Endodermal cell (in vitro differentiated cells): ENCODE measurements at regions not wholly inside any gene's neighbourhood (a gene's known extent, or its start where the extent isn't known, plus 50 kb on each side); places are given as distances from the start of the nearest gene placed in this dataset.

ENCODE experiments used
- DNase-seq: peaks from one replicate; pipeline ENCODE4 v3.0.0-alpha.2; 2017
- H3K27ac ChIP-seq: 2 replicates; pipeline ENCODE4 v1.5.1; 2013; ENCODE audit warnings: mild to moderate bottlenecking, low read depth, low read length, moderate library complexity
- H3K27me3 ChIP-seq: 2 replicates; pipeline ENCODE4 v1.6.1; 2013; ENCODE audit warnings: mild to moderate bottlenecking, low read length, moderate library complexity; ENCODE audit not compliant: insufficient read depth, control insufficient read depth, poor library complexity, severe bottlenecking
- H3K36me3 ChIP-seq: 2 replicates; pipeline ENCODE4 v1.7.0; 2013; ENCODE audit warnings: mild to moderate bottlenecking, low read length, moderate library complexity; ENCODE audit not compliant: control insufficient read depth, insufficient read depth
- H3K4me1 ChIP-seq: one replicate; pipeline ENCODE4 v1.7.0; 2013; ENCODE audit warnings: low read length; ENCODE audit not compliant: control insufficient read depth, insufficient read depth
- H3K4me3 ChIP-seq: 2 replicates; pipeline ENCODE4 v1.5.1; 2013; ENCODE audit warnings: mild to moderate bottlenecking, low read length, moderate library complexity
- H3K9ac ChIP-seq: 2 replicates; pipeline ENCODE4 v1.6.1; 2013; ENCODE audit warnings: mild to moderate bottlenecking, low read length, moderate library complexity; ENCODE audit not compliant: poor library complexity, severe bottlenecking; ENCODE audit errors: extremely low read depth
- H3K9me3 ChIP-seq: 2 replicates; pipeline ENCODE4 v1.6.1; 2013; ENCODE audit warnings: mild to moderate bottlenecking, low read length, moderate library complexity; ENCODE audit not compliant: control insufficient read depth
- H3K27ac Mint-ChIP-seq: 2 replicates; pipeline ENCODE4 v1.8.0; 2020; ENCODE audit warnings: mixed read lengths
- H3K27me3 Mint-ChIP-seq: 2 replicates; pipeline ENCODE4 v1.8.0; 2021; ENCODE audit warnings: mild to moderate bottlenecking, mixed read lengths; ENCODE audit not compliant: insufficient read depth
- H3K36me3 Mint-ChIP-seq: 2 replicates; pipeline ENCODE4 v1.8.0; 2020; ENCODE audit warnings: low read depth, mixed read lengths
- H3K4me1 Mint-ChIP-seq: 2 replicates; pipeline ENCODE4 v1.8.0; 2020; ENCODE audit warnings: mixed read lengths
- H3K4me3 Mint-ChIP-seq: 2 replicates; pipeline ENCODE4 v1.8.0; 2020; ENCODE audit warnings: mild to moderate bottlenecking, moderate library complexity, mixed read lengths
- H3K9me3 Mint-ChIP-seq: 2 replicates; pipeline ENCODE4 v1.8.0; 2020; ENCODE audit warnings: mild to moderate bottlenecking, mixed read lengths
- CTCF ChIP-seq: fragments of 200-600 bp; sonication (generic); conservative IDR thresholded peaks from 2 replicates; pipeline ENCODE4 v1.5.0; 2021; ENCODE audit warnings: antibody characterized with exemption, mild to moderate bottlenecking
- WGBS, 2 experiments: methylation state at CpG; one replicate each; pipeline versions ENCODE4 v1.1.5 to v1.1.7; 2013; ENCODE audit warnings: missing lambda C conversion rate in 2 of 2, mixed read lengths in 1 of 2; ENCODE audit not compliant: insufficient coverage in 1 of 2, insufficient read length in 1 of 2; 5-methylcytosine and 5-hydroxymethylcytosine counted together

GRCh38 chr18:5040476-5040875 is 156.6 kb downstream of the AKAIN1 start:
- no peak for TF ChIP-seq CTCF
- peaks cover 19% of the 10 kb centered on the region for H3K4me1 Mint-ChIP-seq

GRCh38 chr18:5036523-5036922 is 160.5 kb downstream of the AKAIN1 start:
- peaks cover 23% of the 10 kb centered on the region for H3K27me3 Mint-ChIP-seq
- H3K9me3 Mint-ChIP-seq = peaks cover 26% of the 10 kb centered on the region
- Histone ChIP-seq H3K4me3 (no peak overlapping the region), H3K4me1 (peaks cover 2% of the 10 kb centered on the region), H3K27me3 (peaks cover 10% of the 10 kb centered on the region), H3K36me3 (no peaks in the 10 kb centered on the region), H3K9ac (no peak overlapping the region), H3K9me3 (peaks cover 13% of the 10 kb centered on the region), H3K27ac (no peak overlapping the region)
- TF ChIP-seq CTCF = peak; percentile 55
- no peak overlapping the region for H3K4me3 Mint-ChIP-seq
- peaks cover 19% of the 10 kb centered on the region for H3K4me1 Mint-ChIP-seq
- H3K27ac Mint-ChIP-seq = no peak overlapping the region
- peak; percentile 49 for DNase-seq
- H3K36me3 Mint-ChIP-seq = no peaks in the 10 kb centered on the region

More at GRCh38 chr18:5040476-5040875, 156.6 kb downstream of the AKAIN1 start:
- Histone ChIP-seq H3K4me3 (no peak overlapping the region), H3K27ac (no peak overlapping the region), H3K9ac (no peak overlapping the region), H3K27me3 (peaks cover 10% of the 10 kb centered on the region), H3K36me3 (no peaks in the 10 kb centered on the region), H3K4me1 (peaks cover 2% of the 10 kb centered on the region), H3K9me3 (no peaks in the 10 kb centered on the region)
- no peak for DNase-seq
- WGBS, 2 experiments = 87 to 97% methylated on average over 3 of the region's 3 CpGs
- Mint-ChIP-seq H3K4me3 (no peak overlapping the region), H3K27ac (no peak overlapping the region), H3K27me3 (peaks cover 28% of the 10 kb centered on the region), H3K9me3 (peaks cover 9% of the 10 kb centered on the region), H3K36me3 (no peaks in the 10 kb centered on the region)

DNA sequence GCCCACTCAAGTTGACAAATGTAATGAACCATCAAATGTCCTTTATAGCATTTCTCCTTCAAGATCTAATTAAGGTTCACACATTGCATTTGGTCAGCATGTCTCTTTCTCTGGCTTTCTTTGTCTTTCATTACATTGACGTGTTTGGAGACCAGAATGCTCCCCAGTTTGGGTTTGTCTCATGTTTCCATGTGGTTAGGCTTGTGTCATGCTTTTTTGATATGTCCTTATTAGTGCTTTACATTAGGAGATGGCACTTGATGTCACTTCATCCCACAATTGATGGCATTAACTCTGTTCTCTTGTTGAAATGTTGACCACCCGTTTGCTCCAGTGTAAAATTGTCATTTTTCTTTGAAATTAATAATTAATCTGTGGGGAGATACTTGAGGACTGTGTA is 165.8 kb downstream of the AKAIN1 start:
- Mint-ChIP-seq H3K4me3 (no peak overlapping the region), H3K4me1 (peaks cover 15% of the 10 kb centered on the region), H3K36me3 (no peaks in the 10 kb centered on the region), H3K27ac (no peak overlapping the region), H3K27me3 (no peaks in the 10 kb centered on the region), H3K9me3 (peaks cover 32% of the 10 kb centered on the region)
- Histone ChIP-seq H3K4me3 (no peak overlapping the region), H3K36me3 (no peaks in the 10 kb centered on the region), H3K4me1 (peaks cover 7% of the 10 kb centered on the region), H3K9me3 (peaks cover 19% of the 10 kb centered on the region), H3K27ac (no peak overlapping the region), H3K9ac (no peak overlapping the region), H3K27me3 (no peaks in the 10 kb centered on the region)
- no peak for DNase-seq
- TF ChIP-seq CTCF = no peak
- 80% methylated on average over 1 of the region's 2 CpGs; no CpG with 5 or more reads in 1 of the 2 experiments for WGBS, 2 experiments
